NCI-H2196 treated with DMSO at 0.1 percent for 48 hours (cell line): ENCODE measurements at regions not wholly inside any gene's neighbourhood (a gene's known extent, or its start where the extent isn't known, plus 50 kb on each side); places are given as distances from the start of the nearest gene placed in this dataset.
A peak's percentile ranks its signal among the peaks of the same experiment; 100 is the strongest.
"Not testable (repeated sequence)": the region's sequence is repeated elsewhere in the genome, so short reads cannot be mapped to it uniquely, and the experiment has no call there.

ENCODE experiments used
- DNase-seq: peaks from one replicate; lab custom pipeline; 2025; ENCODE audit not compliant: unreplicated experiment; lab: John Stamatoyannopoulos, UW

GRCh38 chr1:224529844-224530243, 86.3 kb upstream of the CNIH3 start:
- DNase-seq, result no peak

GRCh38 chr1:224533517-224533916, 82.6 kb upstream of the CNIH3 start:
- no peak for DNase-seq

GRCh38 chr1:224534731-224535130, 81.4 kb upstream of the CNIH3 start:
- peak; percentile 14 for DNase-seq

- DNase-seq, result no peak
Observed at GRCh38 chr1:224535641-224536040, 80.5 kb upstream of the CNIH3 start.

GRCh38 chr1:224539971-224540370, 76.1 kb upstream of the CNIH3 start:
- DNase-seq, result no peak

GRCh38 chr1:224540535-224540934, 75.6 kb upstream of the CNIH3 start:
- no peak for DNase-seq

- DNase-seq, result no peak
Observed at GRCh38 chr1:224541072-224541790, 74.9 kb upstream of the CNIH3 start.

- no peak for DNase-seq
Observed at GRCh38 chr1:224541901-224542630, 74.1 kb upstream of the CNIH3 start.

GRCh38 chr1:224542783-224543440, 73.2 kb upstream of the CNIH3 start:
- no peak for DNase-seq

GRCh38 chr1:224543453-224543852, 72.7 kb upstream of the CNIH3 start:
- no peak for DNase-seq

GRCh38 chr1:224544346-224545110, 71.6 kb upstream of the CNIH3 start:
- no peak for DNase-seq

- DNase-seq, result no peak
Observed at GRCh38 chr1:224545571-224545970, 70.5 kb upstream of the CNIH3 start.

GRCh38 chr1:224548676-224549075, 67.4 kb upstream of the CNIH3 start:
- no peak for DNase-seq

- not testable (repeated sequence) for DNase-seq
Observed at GRCh38 chr1:224551189-224551588, 64.9 kb upstream of the CNIH3 start.

GRCh38 chr1:224554056-224554455, 62.1 kb upstream of the CNIH3 start:
- no peak for DNase-seq

- DNase-seq, result no peak
Observed at GRCh38 chr1:224554620-224555259, 61.4 kb upstream of the CNIH3 start.

- no peak for DNase-seq
Observed at GRCh38 chr1:224558904-224559303, 57.2 kb upstream of the CNIH3 start.

- no peak for DNase-seq
Observed at GRCh38 chr1:224559981-224560728, 56.0 kb upstream of the CNIH3 start.

GRCh38 chr1:224562881-224563280, 53.2 kb upstream of the CNIH3 start:
- DNase-seq, result not testable (repeated sequence)

- no peak for DNase-seq
Observed at GRCh38 chr1:224563666-224564065, 52.5 kb upstream of the CNIH3 start.
